ENCODE measurements at regions not wholly inside any gene's neighbourhood (a gene's known extent, or its start where the extent isn't known, plus 50 kb on each side); places are given as distances from the start of the nearest gene placed in this dataset.

DNA sequence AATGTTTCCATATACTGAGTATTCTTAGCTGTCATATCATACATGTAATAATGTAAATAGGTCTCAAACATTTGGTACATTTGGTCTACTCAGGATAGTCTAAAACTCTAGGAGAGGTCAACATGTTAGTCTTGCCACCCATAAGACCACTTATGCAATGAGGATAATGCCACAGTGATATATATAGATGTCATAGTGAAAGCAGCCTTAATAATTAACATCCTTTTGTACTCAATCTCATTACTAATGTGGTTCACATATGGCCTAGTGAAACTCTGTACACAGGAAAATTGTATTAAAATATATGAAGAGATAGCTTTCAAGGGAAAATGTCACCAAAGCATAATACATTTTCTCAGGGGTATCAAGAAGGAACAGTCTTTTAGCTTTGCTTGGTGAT, 577.9 kb downstream of the TFAP2B start (continued):
- TF ChIP-seq, protein P1, sequence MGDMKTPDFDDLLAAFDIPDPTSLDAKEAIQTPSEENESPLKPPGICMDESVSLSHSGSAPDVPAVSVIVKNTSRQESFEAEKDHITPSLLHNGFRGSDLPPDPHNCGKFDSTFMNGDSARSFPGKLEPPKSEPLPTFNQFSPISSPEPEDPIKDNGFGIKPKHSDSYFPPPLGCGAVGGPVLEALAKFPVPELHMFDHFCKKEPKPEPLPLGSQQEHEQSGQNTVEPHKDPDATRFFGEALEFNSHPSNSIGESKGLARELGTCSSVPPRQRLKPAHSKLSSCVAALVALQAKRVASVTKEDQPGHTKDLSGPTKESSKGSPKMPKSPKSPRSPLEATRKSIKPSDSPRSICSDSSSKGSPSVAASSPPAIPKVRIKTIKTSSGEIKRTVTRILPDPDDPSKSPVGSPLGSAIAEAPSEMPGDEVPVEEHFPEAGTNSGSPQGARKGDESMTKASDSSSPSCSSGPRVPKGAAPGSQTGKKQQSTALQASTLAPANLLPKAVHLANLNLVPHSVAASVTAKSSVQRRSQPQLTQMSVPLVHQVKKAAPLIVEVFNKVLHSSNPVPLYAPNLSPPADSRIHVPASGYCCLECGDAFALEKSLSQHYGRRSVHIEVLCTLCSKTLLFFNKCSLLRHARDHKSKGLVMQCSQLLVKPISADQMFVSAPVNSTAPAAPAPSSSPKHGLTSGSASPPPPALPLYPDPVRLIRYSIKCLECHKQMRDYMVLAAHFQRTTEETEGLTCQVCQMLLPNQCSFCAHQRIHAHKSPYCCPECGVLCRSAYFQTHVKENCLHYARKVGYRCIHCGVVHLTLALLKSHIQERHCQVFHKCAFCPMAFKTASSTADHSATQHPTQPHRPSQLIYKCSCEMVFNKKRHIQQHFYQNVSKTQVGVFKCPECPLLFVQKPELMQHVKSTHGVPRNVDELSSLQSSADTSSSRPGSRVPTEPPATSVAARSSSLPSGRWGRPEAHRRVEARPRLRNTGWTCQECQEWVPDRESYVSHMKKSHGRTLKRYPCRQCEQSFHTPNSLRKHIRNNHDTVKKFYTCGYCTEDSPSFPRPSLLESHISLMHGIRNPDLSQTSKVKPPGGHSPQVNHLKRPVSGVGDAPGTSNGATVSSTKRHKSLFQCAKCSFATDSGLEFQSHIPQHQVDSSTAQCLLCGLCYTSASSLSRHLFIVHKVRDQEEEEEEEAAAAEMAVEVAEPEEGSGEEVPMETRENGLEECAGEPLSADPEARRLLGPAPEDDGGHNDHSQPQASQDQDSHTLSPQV (IDR thresholded peaks at IDR 0.05): no peak
- peak; percentile 39; the same call in 1 of the 2 replicates for TF ChIP-seq MTA2 (IDR thresholded peaks at IDR 0.05; ENCODE audit: low read depth)
- TF ChIP-seq ZNF24 (IDR thresholded peaks at IDR 0.05): 0 out of 2 replicates have a peak, but pooled peaks have one; percentile 13

- H3K9me3 ChIP-seq (replicated peaks; ENCODE audit: control insufficient read depth, insufficient read depth, low read length): no peaks in the 10 kb centered on the region
- CTCF ChIA-PET: interaction anchor here (0.7 to 1.1 kb wide), 5 partner anchors 8 to 429 kb away, joined by 3 to 5 read pairs (median 3); no protein-coding TSS in a partner anchor
- H3K4me2 ChIP-seq (ENCODE audit: control insufficient read depth, insufficient read depth): no peak overlapping the region
- H3K27me3 ChIP-seq (replicated peaks in 1 of 2; ENCODE audit: control insufficient read depth in 2 of 2, insufficient read depth in 2 of 2, low read length in 1 of 2): no peaks in the 10 kb centered on the region
- FAIRE-seq: no peak
- H3K27ac ChIP-seq (ENCODE audit: control insufficient read depth, insufficient read depth): no peak overlapping the region
- no peaks in the 10 kb centered on the region for H3K36me3 ChIP-seq (ENCODE audit: control insufficient read depth in 2 of 2, insufficient read depth in 2 of 2, low read length in 1 of 2)
- H4K20me1 ChIP-seq (ENCODE audit: control insufficient read depth, insufficient read depth): no peaks in the 10 kb centered on the region
- in situ Hi-C loops (cut with MboI) (no loop called here), intact Hi-C loops (cut with micrococcal nuclease; ENCODE audit: unreplicated experiment) (loop anchor here (1.0 to 5.0 kb wide), 2 partner anchors 62 to 114 kb away; no protein-coding TSS in a partner anchor)
- no peaks in the 10 kb centered on the region for H3K79me2 ChIP-seq (ENCODE audit: control insufficient read depth, insufficient read depth, low read length)
- H3K9ac ChIP-seq (ENCODE audit: control insufficient read depth, insufficient read depth, low read length): no peak overlapping the region
- POLR2A ChIA-PET: interaction anchor here (0.5 kb wide), 1 partner anchor 157 kb away, joined by 5 read pairs; no protein-coding TSS in a partner anchor
- no peak overlapping the region for H3K4me3 ChIP-seq
- H3K4me1 ChIP-seq (ENCODE audit: control insufficient read depth, insufficient read depth, low read length): no peaks in the 10 kb centered on the region
- no peak overlapping the region for H2AFZ ChIP-seq (ENCODE audit: control insufficient read depth, low read depth, low read length)
- ATAC-seq: peak; percentile 92
- BruUV-seq (replicated peaks): no TSS peak
- WGBS (ENCODE audit: insufficient coverage, insufficient replicate concordance, low lambda C conversion rate, missing lambda C conversion rate): 30% methylated on average over 5 of the region's 5 CpGs
- DNase-seq (ENCODE audit: low read depth, low spot score): peak; percentile 24
- SMC1A ChIA-PET (ENCODE audit: uncharacterized antibody, unreplicated experiment): interaction anchor here (0.5 to 3.5 kb wide), 4 partner anchors 8 to 238 kb away, joined by 3 to 14 read pairs (median 3); no protein-coding TSS in a partner anchor
- RAD21 ChIA-PET (ENCODE audit: unreplicated experiment): interaction anchor here (1.4 kb wide), 1 partner anchor 117 kb away, joined by 4 read pairs; no protein-coding TSS in a partner anchor
- TF ChIP-seq SUPT20H (IDR thresholded peaks at IDR 0.05; ENCODE audit: borderline replicate concordance, control insufficient read depth, low read depth, low read length) (no peak), MTA2 (IDR thresholded peaks at IDR 0.05; ENCODE audit: low read depth) (0 out of 2 replicates have a peak, but pooled peaks have one; percentile 11), CBX3 (IDR thresholded peaks at IDR 0.05; ENCODE audit: borderline replicate concordance, low read depth) (no peak), SP1 (IDR thresholded peaks at IDR 0.05; ENCODE audit: low read depth, low read length) (no peak), ZNF687 (IDR thresholded peaks at IDR 0.05) (peak; percentile 24; the same call in 1 of the 2 replicates), RBBP5 (conservative IDR thresholded peaks at IDR 0.05) (no peak), YY1 (IDR thresholded peaks at IDR 0.05; ENCODE audit: low read depth, low read length) (no peak), PKNOX1 (IDR thresholded peaks at IDR 0.05) (no peak), SMAD1 (IDR thresholded peaks at IDR 0.05; ENCODE audit: low read depth, partially characterized antibody) (peak; percentile 38), HDGF (IDR thresholded peaks at IDR 0.05) (no peak), NR2C1 (IDR thresholded peaks at IDR 0.05) (no peak)
These were observed 579.5 kb downstream of the TFAP2B start for GRCh38 chr6:51398064-51398705.

All from GM12878 (cell line).